ENCODE measurements at regions not wholly inside any gene's neighbourhood (a gene's known extent, or its start where the extent isn't known, plus 50 kb on each side); places are given as distances from the start of the nearest gene placed in this dataset.

- H3K4me1 ChIP-seq = no peaks in the 10 kb centered on the region
- no peak overlapping the region for H3K4me3 ChIP-seq
- DNase-seq = no peak
- peaks cover 18% of the 10 kb centered on the region for H3K9me3 ChIP-seq (replicated peaks)
- TF ChIP-seq CTCF (IDR thresholded peaks at IDR 0.05; ENCODE audit: borderline replicate concordance) = no peak
- H3K27me3 ChIP-seq (ENCODE audit: low read depth) = no peaks in the 10 kb centered on the region
- no peaks in the 10 kb centered on the region for H3K36me3 ChIP-seq
- intact Hi-C loops (cut with micrococcal nuclease) = no loop called here
- H3K27ac ChIP-seq (replicated peaks) = no peak overlapping the region
Observed at GRCh38 chrX:147693511-147693910, 218.2 kb upstream of the FMR1 start.

GRCh38 chrX:147699061-147699460, 212.7 kb upstream of the FMR1 start:
- TF ChIP-seq CTCF (IDR thresholded peaks at IDR 0.05; ENCODE audit: borderline replicate concordance) = no peak
- intact Hi-C loops (cut with micrococcal nuclease) = no loop called here

DNA sequence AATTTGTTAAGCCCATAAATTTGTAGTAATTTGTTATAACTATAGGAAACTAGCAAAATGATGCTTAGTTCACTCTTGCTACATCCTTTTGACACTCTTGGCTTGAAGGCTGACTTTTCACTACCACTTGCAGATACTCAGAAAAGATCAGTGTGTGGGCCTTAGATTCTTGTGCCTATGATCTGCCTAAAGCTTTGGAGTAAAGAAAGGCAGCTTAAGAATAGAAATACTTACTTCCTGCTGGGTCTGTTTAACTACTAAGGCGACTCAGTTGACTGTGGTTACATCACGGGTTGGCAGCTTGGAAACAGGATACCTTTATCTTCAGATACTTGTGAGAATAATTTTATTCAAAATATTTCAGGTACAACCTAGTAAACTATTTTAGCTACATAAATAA, 201.4 kb upstream of the FMR1 start:
- no peak overlapping the region for H3K27ac ChIP-seq (replicated peaks)
- H3K4me1 ChIP-seq = no peaks in the 10 kb centered on the region
- H3K9me3 ChIP-seq (replicated peaks) = no peaks in the 10 kb centered on the region
- no peaks in the 10 kb centered on the region for H3K27me3 ChIP-seq (ENCODE audit: low read depth)
- no peak for TF ChIP-seq CTCF (IDR thresholded peaks at IDR 0.05; ENCODE audit: borderline replicate concordance)
- intact Hi-C loops (cut with micrococcal nuclease) = no loop called here
- DNase-seq = no peak
- no peaks in the 10 kb centered on the region for H3K36me3 ChIP-seq
- no peak overlapping the region for H3K4me3 ChIP-seq

More at GRCh38 chrX:147699061-147699460, 212.7 kb upstream of the FMR1 start:
- H3K36me3 ChIP-seq = no peaks in the 10 kb centered on the region
- no peak overlapping the region for H3K27ac ChIP-seq (replicated peaks)
- DNase-seq = no peak
- H3K4me3 ChIP-seq = no peak overlapping the region
- H3K9me3 ChIP-seq (replicated peaks) = peaks cover 11% of the 10 kb centered on the region
- H3K27me3 ChIP-seq (ENCODE audit: low read depth) = no peaks in the 10 kb centered on the region
- H3K4me1 ChIP-seq = no peaks in the 10 kb centered on the region

DNA sequence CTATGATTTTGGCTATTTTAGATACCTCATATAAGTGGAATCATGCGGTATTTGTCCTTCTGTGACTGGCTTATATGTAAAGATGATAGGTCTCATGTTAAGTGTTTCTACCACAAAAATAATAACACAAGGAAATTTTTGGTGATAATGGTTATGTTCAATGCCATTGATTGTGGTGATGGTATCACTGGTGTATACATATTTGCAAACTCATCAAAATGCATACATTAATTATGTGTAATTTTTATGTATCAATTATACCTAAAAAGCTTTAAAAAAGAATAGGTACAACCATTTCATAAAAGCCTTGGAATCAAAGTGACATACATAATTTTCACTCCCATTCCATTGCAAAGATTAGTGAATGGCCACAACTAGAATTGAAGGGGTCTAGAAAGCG, 178.3 kb upstream of the FMR1 start:
- H3K27me3 ChIP-seq (ENCODE audit: low read depth) = no peaks in the 10 kb centered on the region
- no peaks in the 10 kb centered on the region for H3K36me3 ChIP-seq
- H3K9me3 ChIP-seq (replicated peaks) = no peaks in the 10 kb centered on the region
- no peak overlapping the region for H3K27ac ChIP-seq (replicated peaks)
- intact Hi-C loops (cut with micrococcal nuclease) = no loop called here
- H3K4me1 ChIP-seq = no peaks in the 10 kb centered on the region
- no peak overlapping the region for H3K4me3 ChIP-seq
- no peak for TF ChIP-seq CTCF (IDR thresholded peaks at IDR 0.05; ENCODE audit: borderline replicate concordance)
- DNase-seq = no peak

DNA sequence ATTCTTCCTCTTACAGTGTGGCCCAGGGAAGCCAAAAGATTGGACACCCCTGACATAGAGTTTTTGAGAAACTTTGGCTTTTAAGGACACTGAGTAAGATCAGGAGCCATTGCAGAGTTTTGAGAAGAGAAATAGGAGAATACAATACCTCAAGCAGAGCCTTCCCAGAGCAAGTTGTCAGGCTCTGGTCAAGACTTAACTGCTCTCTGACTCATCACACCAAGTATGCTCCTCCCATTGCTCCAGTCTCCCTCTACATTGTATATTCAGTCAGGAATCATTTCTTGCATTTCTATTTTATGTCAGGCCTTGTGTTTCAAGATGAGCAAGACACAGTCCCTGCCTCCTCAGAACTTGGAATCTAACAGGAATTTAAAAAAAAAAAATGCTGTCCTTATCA, 176.4 kb upstream of the FMR1 start:
- intact Hi-C loops (cut with micrococcal nuclease) = no loop called here
- H3K4me1 ChIP-seq = no peaks in the 10 kb centered on the region
- no peak overlapping the region for H3K4me3 ChIP-seq
- no peaks in the 10 kb centered on the region for H3K27me3 ChIP-seq (ENCODE audit: low read depth)
- TF ChIP-seq CTCF (IDR thresholded peaks at IDR 0.05; ENCODE audit: borderline replicate concordance) = no peak
- no peak for DNase-seq
- H3K36me3 ChIP-seq = no peaks in the 10 kb centered on the region
- H3K9me3 ChIP-seq (replicated peaks) = no peaks in the 10 kb centered on the region
- H3K27ac ChIP-seq (replicated peaks) = no peak overlapping the region

DNA sequence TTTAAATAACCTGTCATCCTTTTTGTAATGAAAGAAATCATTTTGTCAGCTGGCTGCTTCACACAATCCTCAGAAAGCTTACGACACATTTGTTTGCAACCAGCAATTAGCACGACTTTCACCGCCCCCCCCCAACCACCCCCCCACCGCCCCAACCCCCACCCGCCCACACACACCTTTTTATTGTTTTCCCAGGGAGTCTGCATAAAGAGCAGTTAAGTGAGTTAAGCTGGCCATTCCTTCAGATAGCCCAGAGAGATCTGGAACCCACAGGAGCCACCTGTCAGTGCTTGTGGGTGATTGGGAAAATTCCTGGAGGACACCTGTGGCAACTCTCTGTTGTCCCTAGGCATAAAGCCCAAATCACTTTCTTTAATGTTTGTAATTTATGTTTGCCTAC, 175.7 kb upstream of the FMR1 start:
- H3K36me3 ChIP-seq = no peaks in the 10 kb centered on the region
- DNase-seq = no peak
- intact Hi-C loops (cut with micrococcal nuclease) = no loop called here
- H3K4me3 ChIP-seq = no peak overlapping the region
- H3K27ac ChIP-seq (replicated peaks) = no peak overlapping the region
- no peaks in the 10 kb centered on the region for H3K27me3 ChIP-seq (ENCODE audit: low read depth)
- H3K9me3 ChIP-seq (replicated peaks) = no peaks in the 10 kb centered on the region
- no peak for TF ChIP-seq CTCF (IDR thresholded peaks at IDR 0.05; ENCODE audit: borderline replicate concordance)
- H3K4me1 ChIP-seq = no peaks in the 10 kb centered on the region

Data from left ventricle myocardium inferior (tissue), 1 donor.